ENCODE measurements at regions not wholly inside any gene's neighbourhood (a gene's known extent, or its start where the extent isn't known, plus 50 kb on each side); places are given as distances from the start of the nearest gene placed in this dataset.

DNA sequence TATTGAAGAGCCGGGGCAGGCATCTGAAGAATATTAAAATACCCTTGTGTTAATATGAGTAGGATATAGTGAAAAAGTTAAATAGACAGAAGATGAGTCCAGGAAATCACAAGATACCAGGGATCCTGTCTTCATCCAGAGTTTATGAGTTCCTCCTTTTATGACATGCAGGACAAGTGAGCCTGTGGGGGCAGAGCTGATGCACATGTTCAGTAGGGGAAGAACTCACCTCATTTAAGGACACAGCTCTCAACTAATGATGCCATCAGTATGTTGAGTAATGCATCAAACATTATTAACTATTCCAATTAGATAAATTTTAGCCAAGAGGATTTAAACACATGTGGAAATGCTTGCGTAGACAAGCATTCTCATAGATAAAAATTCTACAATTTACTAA is 435.8 kb upstream of the AKR1E2 start:
- TF ChIP-seq POLR2A (IDR thresholded peaks at IDR 0.05) (no peak), POLR2AphosphoS5 (IDR thresholded peaks at IDR 0.05) (no peak), EP300 (IDR thresholded peaks at IDR 0.05; ENCODE audit: low read depth) (no peak)
- TF ChIP-seq, protein P1, sequence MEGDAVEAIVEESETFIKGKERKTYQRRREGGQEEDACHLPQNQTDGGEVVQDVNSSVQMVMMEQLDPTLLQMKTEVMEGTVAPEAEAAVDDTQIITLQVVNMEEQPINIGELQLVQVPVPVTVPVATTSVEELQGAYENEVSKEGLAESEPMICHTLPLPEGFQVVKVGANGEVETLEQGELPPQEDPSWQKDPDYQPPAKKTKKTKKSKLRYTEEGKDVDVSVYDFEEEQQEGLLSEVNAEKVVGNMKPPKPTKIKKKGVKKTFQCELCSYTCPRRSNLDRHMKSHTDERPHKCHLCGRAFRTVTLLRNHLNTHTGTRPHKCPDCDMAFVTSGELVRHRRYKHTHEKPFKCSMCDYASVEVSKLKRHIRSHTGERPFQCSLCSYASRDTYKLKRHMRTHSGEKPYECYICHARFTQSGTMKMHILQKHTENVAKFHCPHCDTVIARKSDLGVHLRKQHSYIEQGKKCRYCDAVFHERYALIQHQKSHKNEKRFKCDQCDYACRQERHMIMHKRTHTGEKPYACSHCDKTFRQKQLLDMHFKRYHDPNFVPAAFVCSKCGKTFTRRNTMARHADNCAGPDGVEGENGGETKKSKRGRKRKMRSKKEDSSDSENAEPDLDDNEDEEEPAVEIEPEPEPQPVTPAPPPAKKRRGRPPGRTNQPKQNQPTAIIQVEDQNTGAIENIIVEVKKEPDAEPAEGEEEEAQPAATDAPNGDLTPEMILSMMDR (IDR thresholded peaks at IDR 0.05), result no peak
